Naive thymus-derived CD4-positive, alpha-beta T cell (primary cell): ENCODE measurements at regions not wholly inside any gene's neighbourhood (a gene's known extent, or its start where the extent isn't known, plus 50 kb on each side); places are given as distances from the start of the nearest gene placed in this dataset.

Source experiments
- ATAC-seq: fragments of 150-1000 bp; cut with Tn5 transposase; 2 replicates; pipeline ENCODE4 v1.10.0; 2021; ENCODE audit warnings: mild to moderate bottlenecking, moderate library complexity
- CTCF ChIA-PET: fragments of 350-600 bp; sonication (Branson Sonifier 250); formaldehyde crosslinking; loops from one replicate; lab custom pipeline; 2021; ENCODE audit warnings: antibody characterized with exemption; lab: Charles Lee
- POLR2A ChIA-PET: fragments of 350-600 bp; sonication (Branson Sonifier 250); formaldehyde crosslinking; loops from one replicate; lab custom pipeline; 2021; ENCODE audit warnings: antibody characterized with exemption, inconsistent platforms; lab: Charles Lee
- DNase-seq, 9 donors: peaks; one replicate each; pipeline versions ENCODE4 v3.0.0 to v3.0.0-alpha.2; 2020 to 2022; ENCODE audit warnings: mixed read lengths in 1 of 9
- H3K27ac ChIP-seq: one replicate; pipeline ENCODE4 v1.7.0; 2013; ENCODE audit warnings: mild to moderate bottlenecking, low read depth, low read length, moderate library complexity
- H3K27me3 ChIP-seq, 2 donors: one replicate each; pipeline ENCODE4 v1.7.0; 2013; ENCODE audit warnings: low read length in 2 of 2, mild to moderate bottlenecking in 2 of 2, moderate library complexity in 2 of 2; ENCODE audit not compliant: control insufficient read depth in 2 of 2, insufficient read depth in 2 of 2
- H3K36me3 ChIP-seq, 3 experiments: 1 replicate in 2 of 3; 2 replicates in 1 of 3; pipeline ENCODE4 v1.7.0; 2013; ENCODE audit warnings: low read length in 3 of 3, mild to moderate bottlenecking in 3 of 3, moderate library complexity in 1 of 3; ENCODE audit not compliant: insufficient read depth in 3 of 3, control insufficient read depth in 2 of 3
- H3K4me1 ChIP-seq, 2 donors: one replicate each; pipeline ENCODE4 v1.7.0; 2013; ENCODE audit warnings: low read length in 2 of 2, mild to moderate bottlenecking in 2 of 2, moderate library complexity in 1 of 2; ENCODE audit not compliant: control insufficient read depth in 2 of 2, insufficient read depth in 2 of 2
- H3K4me3 ChIP-seq: 2 replicates; pipeline ENCODE4 v1.7.0; 2013; ENCODE audit warnings: mild to moderate bottlenecking, low read length
- H3K9me3 ChIP-seq, 3 experiments: 1 replicate in 2 of 3; 2 replicates in 1 of 3; pipeline ENCODE4 v1.7.0; 2013; ENCODE audit warnings: low read length in 3 of 3; ENCODE audit not compliant: control insufficient read depth in 2 of 3
- H3K27ac Mint-ChIP-seq, 9 donors: one replicate each; pipeline ENCODE4 v1.8.0; 2020 to 2022; ENCODE audit warnings: mixed read lengths in 9 of 9, mild to moderate bottlenecking in 8 of 9, moderate library complexity in 5 of 9, inconsistent platforms in 2 of 9
- H3K27me3 Mint-ChIP-seq, 5 donors: one replicate each; pipeline ENCODE4 v1.8.0; 2021 to 2022; ENCODE audit warnings: mixed read lengths in 5 of 5, mild to moderate bottlenecking in 1 of 5
- H3K36me3 Mint-ChIP-seq, 5 donors: one replicate each; pipeline ENCODE4 v1.8.0; 2020 to 2022; ENCODE audit warnings: mixed read lengths in 5 of 5, mild to moderate bottlenecking in 3 of 5, inconsistent platforms in 1 of 5
- H3K4me1 Mint-ChIP-seq, 7 donors: one replicate each; pipeline ENCODE4 v1.8.0; 2020 to 2022; ENCODE audit warnings: mixed read lengths in 7 of 7, mild to moderate bottlenecking in 3 of 7, inconsistent platforms in 1 of 7
- H3K4me3 Mint-ChIP-seq, 10 donors: one replicate each; pipeline ENCODE4 v1.8.0; 2020 to 2022; ENCODE audit warnings: mild to moderate bottlenecking in 10 of 10, mixed read lengths in 10 of 10, moderate library complexity in 6 of 10, inconsistent platforms in 2 of 10
- H3K9me3 Mint-ChIP-seq, 11 donors: one replicate each; pipeline ENCODE4 v1.8.0; 2020 to 2022; ENCODE audit warnings: mixed read lengths in 11 of 11, mild to moderate bottlenecking in 4 of 11, inconsistent platforms in 1 of 11, moderate library complexity in 1 of 11
- intact Hi-C, 2 donors: fragments of 100-400 bp; cut with micrococcal nuclease; formaldehyde crosslinking; loops; one replicate each; pipeline ENCODE4 v1.15.1; 2023

- no peak overlapping the region for H3K27ac Mint-ChIP-seq
- H3K9me3 Mint-ChIP-seq, result peaks cover 0 to 39% (median 8%) of the 10 kb centered on the region in 11 donors
- intact Hi-C loops, result no loop called here
- peaks cover 0 to 4% (median 0%) of the 10 kb centered on the region in 5 donors for H3K36me3 Mint-ChIP-seq
- CTCF ChIA-PET, result no interaction called here
- no peaks in the 10 kb centered on the region for H3K27me3 Mint-ChIP-seq
- DNase-seq (no peak), ATAC-seq (no peak)
- H3K27ac ChIP-seq, result no peak overlapping the region
- no peaks in the 10 kb centered on the region for H3K36me3 ChIP-seq
- H3K4me3 ChIP-seq, result no peak overlapping the region
- no peaks in the 10 kb centered on the region for H3K27me3 ChIP-seq
- no peaks in the 10 kb centered on the region for H3K9me3 ChIP-seq
- POLR2A ChIA-PET, result no interaction called here
- no peak overlapping the region for H3K4me3 Mint-ChIP-seq
- no peaks in the 10 kb centered on the region for H3K4me1 Mint-ChIP-seq
- H3K4me1 ChIP-seq, result no peaks in the 10 kb centered on the region
Observed at GRCh38 chr4:28443801-28444412, 1583.3 kb downstream of the STIM2 start.

- H3K4me3 Mint-ChIP-seq, result no peak overlapping the region
- peaks cover 0 to 1% (median 0%) of the 10 kb centered on the region in 7 donors for H3K4me1 Mint-ChIP-seq
- H3K27me3 ChIP-seq, result no peaks in the 10 kb centered on the region
- peaks cover 0 to 4% (median 0%) of the 10 kb centered on the region in 5 donors for H3K36me3 Mint-ChIP-seq
- DNase-seq, result no peak
- no peaks in the 10 kb centered on the region for H3K9me3 ChIP-seq
- H3K4me1 ChIP-seq, result no peaks in the 10 kb centered on the region
- no peak for ATAC-seq
- no peaks in the 10 kb centered on the region for H3K27me3 Mint-ChIP-seq
- peaks cover 3 to 39% (median 10%) of the 10 kb centered on the region in 11 donors for H3K9me3 Mint-ChIP-seq
- H3K4me3 ChIP-seq, result no peak overlapping the region
- POLR2A ChIA-PET, result no interaction called here
- no peak overlapping the region for H3K27ac Mint-ChIP-seq
- intact Hi-C loops, result no loop called here
- no peaks in the 10 kb centered on the region for H3K36me3 ChIP-seq
- H3K27ac ChIP-seq, result no peak overlapping the region
- CTCF ChIA-PET, result no interaction called here
Observed at GRCh38 chr4:28444886-28445496, 1584.3 kb downstream of the STIM2 start.

- H3K27ac Mint-ChIP-seq, result no peak overlapping the region
- no peaks in the 10 kb centered on the region for H3K4me1 ChIP-seq
- H3K4me1 Mint-ChIP-seq, result peaks cover 0 to 1% (median 0%) of the 10 kb centered on the region in 7 donors
- POLR2A ChIA-PET, result no interaction called here
- no peak for ATAC-seq
- no peaks in the 10 kb centered on the region for H3K9me3 ChIP-seq
- no peaks in the 10 kb centered on the region for H3K36me3 ChIP-seq
- CTCF ChIA-PET, result no interaction called here
- no peak overlapping the region for H3K4me3 Mint-ChIP-seq
- H3K27me3 Mint-ChIP-seq, result no peaks in the 10 kb centered on the region
- H3K27me3 ChIP-seq, result no peaks in the 10 kb centered on the region
- intact Hi-C loops, result no loop called here
- H3K9me3 Mint-ChIP-seq, result peaks cover 2 to 25% (median 9%) of the 10 kb centered on the region in 11 donors
- no peak overlapping the region for H3K27ac ChIP-seq
- H3K36me3 Mint-ChIP-seq, result no peaks in the 10 kb centered on the region
- H3K4me3 ChIP-seq, result no peak overlapping the region
- no peak for DNase-seq
Observed at GRCh38 chr4:28449085-28449484, 1588.4 kb downstream of the STIM2 start.

GRCh38 chr4:28451346-28451745, 1590.7 kb downstream of the STIM2 start:
- intact Hi-C loops, result no loop called here
- Mint-ChIP-seq H3K4me3 (no peak overlapping the region), H3K4me1 (peaks cover 0 to 1% (median 0%) of the 10 kb centered on the region in 7 donors), H3K27me3 (no peaks in the 10 kb centered on the region), H3K27ac (no peak overlapping the region), H3K36me3 (no peaks in the 10 kb centered on the region), H3K9me3 (peaks cover 0 to 30% (median 20%) of the 10 kb centered on the region in 11 donors)
- CTCF ChIA-PET, result no interaction called here
- no peak overlapping the region for H3K27ac ChIP-seq
- no peaks in the 10 kb centered on the region for H3K27me3 ChIP-seq
- H3K4me1 ChIP-seq, result no peaks in the 10 kb centered on the region
- no peak for ATAC-seq
- H3K4me3 ChIP-seq, result no peak overlapping the region
- POLR2A ChIA-PET, result no interaction called here
- H3K9me3 ChIP-seq, result no peaks in the 10 kb centered on the region
- no peak for DNase-seq
- no peaks in the 10 kb centered on the region for H3K36me3 ChIP-seq

GRCh38 chr4:28462766-28463700, 1602.4 kb downstream of the STIM2 start:
- Mint-ChIP-seq H3K36me3 (no peaks in the 10 kb centered on the region), H3K27me3 (no peaks in the 10 kb centered on the region), H3K9me3 (peaks cover 0 to 17% (median 0%) of the 10 kb centered on the region in 11 donors), H3K27ac (no peak overlapping the region), H3K4me3 (no peak overlapping the region), H3K4me1 (no peaks in the 10 kb centered on the region)
- Histone ChIP-seq H3K4me3 (no peak overlapping the region), H3K36me3 (no peaks in the 10 kb centered on the region), H3K27ac (no peak overlapping the region), H3K4me1 (no peaks in the 10 kb centered on the region), H3K9me3 (no peaks in the 10 kb centered on the region), H3K27me3 (no peaks in the 10 kb centered on the region)
- POLR2A ChIA-PET, result no interaction called here
- DNase-seq (no peak), ATAC-seq (no peak)
- intact Hi-C loops, result no loop called here
- CTCF ChIA-PET, result no interaction called here

- no peak for DNase-seq
- no peak overlapping the region for H3K4me3 Mint-ChIP-seq
Observed at GRCh38 chr4:28464823-28465222, 1604.2 kb downstream of the STIM2 start.

More at GRCh38 chr4:28464823-28465222, 1604.2 kb downstream of the STIM2 start:
- Histone ChIP-seq H3K9me3 (no peaks in the 10 kb centered on the region), H3K4me3 (no peak overlapping the region), H3K36me3 (no peaks in the 10 kb centered on the region), H3K27ac (no peak overlapping the region), H3K4me1 (no peaks in the 10 kb centered on the region), H3K27me3 (no peaks in the 10 kb centered on the region)
- H3K27ac Mint-ChIP-seq, result no peak overlapping the region
- no peaks in the 10 kb centered on the region for H3K4me1 Mint-ChIP-seq
- H3K27me3 Mint-ChIP-seq, result no peaks in the 10 kb centered on the region
- ChIA-PET POLR2A (no interaction called here), CTCF (no interaction called here)
- H3K36me3 Mint-ChIP-seq, result no peaks in the 10 kb centered on the region
- peaks cover 0 to 17% (median 3%) of the 10 kb centered on the region in 11 donors for H3K9me3 Mint-ChIP-seq
- intact Hi-C loops, result no loop called here
- no peak for ATAC-seq
